Fibroblast of lung (primary cell): ENCODE measurements at regions not wholly inside any gene's neighbourhood (a gene's known extent, or its start where the extent isn't known, plus 50 kb on each side); places are given as distances from the start of the nearest gene placed in this dataset.

Experiments
- DNase-seq, 2 donors: peaks; one replicate each; pipeline versions ENCODE4 v3.0.0 to v3.0.0-alpha.2; 2010; ENCODE audit warnings: low read depth in 2 of 2
- H2AFZ ChIP-seq: 2 replicates; pipeline ENCODE4 v1.5.1; 2012; ENCODE audit warnings: low read length, control low read depth, inconsistent platforms
- H3K27ac ChIP-seq: 2 replicates; pipeline ENCODE4 v1.5.1; 2011; ENCODE audit warnings: low read length, control low read depth; ENCODE audit not compliant: insufficient read depth
- H3K27me3 ChIP-seq: 2 replicates; pipeline ENCODE4 v1.5.1; 2011; ENCODE audit warnings: mild to moderate bottlenecking, low read length; ENCODE audit not compliant: control insufficient read depth, insufficient read depth
- H3K36me3 ChIP-seq: 2 replicates; pipeline ENCODE4 v1.5.1; 2011; ENCODE audit warnings: low read length; ENCODE audit not compliant: control insufficient read depth, insufficient read depth
- H3K4me1 ChIP-seq: 2 replicates; pipeline ENCODE4 v1.5.1; 2011; ENCODE audit warnings: low read length; ENCODE audit not compliant: control insufficient read depth, insufficient read depth; ENCODE audit errors: extremely low read depth
- H3K4me2 ChIP-seq: 2 replicates; pipeline ENCODE4 v1.5.1; 2011; ENCODE audit warnings: low read length, control low read depth; ENCODE audit not compliant: insufficient read depth; ENCODE audit errors: extremely low read depth
- H3K4me3 ChIP-seq, 4 experiments: fragments of 200-600 bp in 1 of 4; sonication (generic) in 1 of 4; replicated peaks in 1 of 4; 2 replicates each; pipeline ENCODE4 v1.5.1; 2011 to 2016; ENCODE audit warnings: low read length in 4 of 4, low read depth in 3 of 4, mild to moderate bottlenecking in 3 of 4, control low read depth in 2 of 4, inconsistent platforms in 1 of 4, mixed read lengths in 1 of 4; ENCODE audit not compliant: insufficient read depth in 1 of 4; ENCODE audit errors: control extremely low read depth in 1 of 4
- H3K79me2 ChIP-seq: 2 replicates; pipeline ENCODE4 v1.5.1; 2012; ENCODE audit warnings: mild to moderate bottlenecking, low read length, inconsistent platforms; ENCODE audit not compliant: control insufficient read depth, insufficient read depth
- H3K9ac ChIP-seq: 2 replicates; pipeline ENCODE4 v1.5.1; 2011; ENCODE audit warnings: mild to moderate bottlenecking, low read length, control low read depth; ENCODE audit not compliant: insufficient read depth
- H3K9me3 ChIP-seq: 2 replicates; pipeline ENCODE4 v1.5.1; 2012; ENCODE audit warnings: low read depth, low read length; ENCODE audit not compliant: control insufficient read depth, insufficient read depth
- H4K20me1 ChIP-seq: 2 replicates; pipeline ENCODE4 v1.5.1; 2011; ENCODE audit warnings: low read length; ENCODE audit not compliant: control insufficient read depth, insufficient read depth; ENCODE audit errors: extremely low read depth
- EZH2 ChIP-seq: IDR thresholded peaks from 2 replicates; pipeline ENCODE4 v1.5.1; 2012; ENCODE audit warnings: low read length, control low read depth, mild to moderate bottlenecking; ENCODE audit errors: missing control alignments
- TF ChIP-seq, protein P1 (sequence below), 2 donors: IDR thresholded peaks in 1 of 2; conservative IDR thresholded peaks in 1 of 2; 1 replicate in 1 of 2; 2 replicates in 1 of 2; pipeline ENCODE4 v1.5.1; 2011 to 2012; ENCODE audit warnings: low read length in 2 of 2, control low read depth in 1 of 2, inconsistent platforms in 1 of 2, low read depth in 1 of 2, mild to moderate bottlenecking in 1 of 2

GRCh38 chr15:61467823-61468222, 238.7 kb upstream of the RORA start:
- no peak for DNase-seq
- Histone ChIP-seq H2AFZ (no peak overlapping the region), H4K20me1 (no peaks in the 10 kb centered on the region), H3K27me3 (no peaks in the 10 kb centered on the region), H3K27ac (no peak overlapping the region), H3K36me3 (no peaks in the 10 kb centered on the region), H3K4me2 (no peak overlapping the region), H3K79me2 (no peaks in the 10 kb centered on the region), H3K4me3 (no peak overlapping the region), H3K9me3 (no peaks in the 10 kb centered on the region), H3K4me1 (no peaks in the 10 kb centered on the region), H3K9ac (no peak overlapping the region)
- TF ChIP-seq, protein P1, sequence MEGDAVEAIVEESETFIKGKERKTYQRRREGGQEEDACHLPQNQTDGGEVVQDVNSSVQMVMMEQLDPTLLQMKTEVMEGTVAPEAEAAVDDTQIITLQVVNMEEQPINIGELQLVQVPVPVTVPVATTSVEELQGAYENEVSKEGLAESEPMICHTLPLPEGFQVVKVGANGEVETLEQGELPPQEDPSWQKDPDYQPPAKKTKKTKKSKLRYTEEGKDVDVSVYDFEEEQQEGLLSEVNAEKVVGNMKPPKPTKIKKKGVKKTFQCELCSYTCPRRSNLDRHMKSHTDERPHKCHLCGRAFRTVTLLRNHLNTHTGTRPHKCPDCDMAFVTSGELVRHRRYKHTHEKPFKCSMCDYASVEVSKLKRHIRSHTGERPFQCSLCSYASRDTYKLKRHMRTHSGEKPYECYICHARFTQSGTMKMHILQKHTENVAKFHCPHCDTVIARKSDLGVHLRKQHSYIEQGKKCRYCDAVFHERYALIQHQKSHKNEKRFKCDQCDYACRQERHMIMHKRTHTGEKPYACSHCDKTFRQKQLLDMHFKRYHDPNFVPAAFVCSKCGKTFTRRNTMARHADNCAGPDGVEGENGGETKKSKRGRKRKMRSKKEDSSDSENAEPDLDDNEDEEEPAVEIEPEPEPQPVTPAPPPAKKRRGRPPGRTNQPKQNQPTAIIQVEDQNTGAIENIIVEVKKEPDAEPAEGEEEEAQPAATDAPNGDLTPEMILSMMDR (conservative IDR thresholded peaks at IDR 0.05 in 1 of 2, IDR thresholded peaks at IDR 0.05 in 1 of 2; ENCODE audit: low read depth in 1 of 2, low read length in 2 of 2), result no peak
- no peak for TF ChIP-seq EZH2

- no peaks in the 10 kb centered on the region for H3K9me3 ChIP-seq
- H3K79me2 ChIP-seq, result no peaks in the 10 kb centered on the region
- no peak overlapping the region for H3K27ac ChIP-seq
- H3K27me3 ChIP-seq, result no peaks in the 10 kb centered on the region
- H2AFZ ChIP-seq, result no peak overlapping the region
- TF ChIP-seq, protein P1 (conservative IDR thresholded peaks at IDR 0.05 in 1 of 2, IDR thresholded peaks at IDR 0.05 in 1 of 2; ENCODE audit: low read depth in 1 of 2, low read length in 2 of 2), result no peak
- TF ChIP-seq EZH2, result no peak
- H3K4me1 ChIP-seq, result no peaks in the 10 kb centered on the region
- DNase-seq, result peak; percentile 33 to 72
- no peak overlapping the region for H3K4me2 ChIP-seq
- no peaks in the 10 kb centered on the region for H3K36me3 ChIP-seq
- H3K9ac ChIP-seq, result no peak overlapping the region
- no peak overlapping the region for H3K4me3 ChIP-seq
- no peaks in the 10 kb centered on the region for H4K20me1 ChIP-seq
These were observed 230.9 kb upstream of the RORA start for GRCh38 chr15:61459785-61460707.

DNA sequence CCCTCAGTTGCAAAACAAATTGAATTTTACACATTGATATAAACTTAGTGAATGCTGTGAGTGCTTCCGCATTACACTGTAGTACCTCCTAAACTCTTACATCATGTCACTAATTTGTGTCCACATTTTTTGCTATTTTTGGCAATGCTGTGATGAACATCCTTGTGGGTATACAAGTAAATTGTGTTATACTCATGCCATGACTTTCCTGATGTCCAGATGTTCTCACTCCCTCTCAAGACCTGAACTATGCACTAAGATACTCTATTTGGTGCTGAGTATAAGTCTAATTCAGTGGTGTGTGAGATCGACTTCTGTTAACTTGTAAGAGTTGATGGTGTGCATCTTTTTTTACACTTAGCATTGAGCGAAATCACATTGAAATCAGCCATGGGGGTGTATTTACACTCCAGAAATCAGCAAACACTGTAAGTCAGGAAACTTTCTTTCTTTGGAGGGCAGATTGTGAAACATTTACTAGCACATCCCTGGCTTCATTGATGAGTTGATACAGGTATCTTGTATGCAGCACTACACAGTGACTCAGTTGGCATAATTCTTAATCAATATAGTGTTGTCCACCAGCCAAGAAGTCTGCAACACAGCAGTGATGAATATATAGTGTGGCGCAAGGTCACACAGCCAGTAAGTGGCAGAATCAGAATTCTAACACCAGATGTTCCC, 228.1 kb upstream of the RORA start:
- H3K27ac ChIP-seq, result no peak overlapping the region

More for the DNA sequence above, 228.1 kb upstream of the RORA start:
- Histone ChIP-seq H3K4me2 (no peak overlapping the region), H2AFZ (no peak overlapping the region), H4K20me1 (no peaks in the 10 kb centered on the region), H3K36me3 (no peaks in the 10 kb centered on the region), H3K9ac (no peak overlapping the region), H3K27me3 (no peaks in the 10 kb centered on the region), H3K4me1 (no peaks in the 10 kb centered on the region), H3K4me3 (no peak overlapping the region), H3K79me2 (no peaks in the 10 kb centered on the region), H3K9me3 (no peaks in the 10 kb centered on the region)
- no peak for DNase-seq
- no peak for TF ChIP-seq EZH2
- TF ChIP-seq, protein P1 (conservative IDR thresholded peaks at IDR 0.05 in 1 of 2, IDR thresholded peaks at IDR 0.05 in 1 of 2; ENCODE audit: low read depth in 1 of 2, low read length in 2 of 2), result no peak
